ENCODE measurements at regions not wholly inside any gene's neighbourhood (a gene's known extent, or its start where the extent isn't known, plus 50 kb on each side); places are given as distances from the start of the nearest gene placed in this dataset.

GRCh38 chr4:162510115-162510514 lies 346.3 kb upstream of the FSTL5 start:
- Histone ChIP-seq H3K9me3 (ENCODE audit: control insufficient read depth, low read depth, low read length) (no peaks in the 10 kb centered on the region), H3K27me3 (ENCODE audit: control insufficient read depth, insufficient read depth, low read length) (no peaks in the 10 kb centered on the region), H3K4me1 (ENCODE audit: control insufficient read depth, low read depth, low read length) (no peaks in the 10 kb centered on the region), H3K27ac (ENCODE audit: low read length) (no peak overlapping the region), H3K4me3 (ENCODE audit: low read length) (no peak overlapping the region), H3K9ac (ENCODE audit: low read length) (no peak overlapping the region), H3K36me3 (ENCODE audit: control insufficient read depth, low read depth, low read length) (no peaks in the 10 kb centered on the region)

- no peaks in the 10 kb centered on the region for H3K4me1 ChIP-seq (ENCODE audit: control insufficient read depth, low read depth, low read length)
- H3K9me3 ChIP-seq (ENCODE audit: control insufficient read depth, low read depth, low read length): no peaks in the 10 kb centered on the region
- no peak overlapping the region for H3K9ac ChIP-seq (ENCODE audit: low read length)
- H3K27ac ChIP-seq (ENCODE audit: low read length): no peak overlapping the region
- no peak overlapping the region for H3K4me3 ChIP-seq (ENCODE audit: low read length)
- no peaks in the 10 kb centered on the region for H3K27me3 ChIP-seq (ENCODE audit: control insufficient read depth, insufficient read depth, low read length)
- no peaks in the 10 kb centered on the region for H3K36me3 ChIP-seq (ENCODE audit: control insufficient read depth, low read depth, low read length)
Observed at GRCh38 chr4:162509333-162509732, 345.5 kb upstream of the FSTL5 start.

DNA sequence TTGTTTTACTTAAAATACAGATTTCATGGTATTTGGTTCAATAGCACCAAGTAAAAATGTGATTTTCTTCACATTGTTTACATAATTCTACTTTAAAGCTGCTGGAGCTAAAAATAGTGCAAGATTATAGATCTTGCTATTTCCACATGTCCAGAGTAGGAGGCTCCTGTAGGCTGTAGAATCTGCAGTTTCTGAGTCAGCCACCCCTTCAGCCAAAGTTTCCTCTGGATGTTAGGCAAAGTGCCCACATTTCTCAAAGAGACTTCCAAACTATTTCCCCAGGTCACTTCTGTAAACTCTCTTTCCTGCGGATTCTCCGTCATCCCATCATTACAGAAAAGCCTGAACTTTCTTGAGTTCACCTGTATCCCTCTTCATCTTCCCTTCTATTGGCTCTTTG lies 342.5 kb upstream of the FSTL5 start:
- Histone ChIP-seq H3K27me3 (ENCODE audit: control insufficient read depth, insufficient read depth, low read length) (no peaks in the 10 kb centered on the region), H3K27ac (ENCODE audit: low read length) (no peak overlapping the region), H3K9ac (ENCODE audit: low read length) (no peak overlapping the region), H3K4me1 (ENCODE audit: control insufficient read depth, low read depth, low read length) (no peaks in the 10 kb centered on the region), H3K36me3 (ENCODE audit: control insufficient read depth, low read depth, low read length) (no peaks in the 10 kb centered on the region), H3K4me3 (ENCODE audit: low read length) (no peak overlapping the region), H3K9me3 (ENCODE audit: control insufficient read depth, low read depth, low read length) (no peaks in the 10 kb centered on the region)

- H3K4me3 ChIP-seq (ENCODE audit: low read length): no peak overlapping the region
- H3K27ac ChIP-seq (ENCODE audit: low read length): no peak overlapping the region
- H3K9ac ChIP-seq (ENCODE audit: low read length): no peak overlapping the region
- H3K4me1 ChIP-seq (ENCODE audit: control insufficient read depth, low read depth, low read length): no peaks in the 10 kb centered on the region
- no peaks in the 10 kb centered on the region for H3K27me3 ChIP-seq (ENCODE audit: control insufficient read depth, insufficient read depth, low read length)
- H3K36me3 ChIP-seq (ENCODE audit: control insufficient read depth, low read depth, low read length): no peaks in the 10 kb centered on the region
- H3K9me3 ChIP-seq (ENCODE audit: control insufficient read depth, low read depth, low read length): no peaks in the 10 kb centered on the region
Observed at GRCh38 chr4:162503868-162504267, 340.1 kb upstream of the FSTL5 start.

DNA sequence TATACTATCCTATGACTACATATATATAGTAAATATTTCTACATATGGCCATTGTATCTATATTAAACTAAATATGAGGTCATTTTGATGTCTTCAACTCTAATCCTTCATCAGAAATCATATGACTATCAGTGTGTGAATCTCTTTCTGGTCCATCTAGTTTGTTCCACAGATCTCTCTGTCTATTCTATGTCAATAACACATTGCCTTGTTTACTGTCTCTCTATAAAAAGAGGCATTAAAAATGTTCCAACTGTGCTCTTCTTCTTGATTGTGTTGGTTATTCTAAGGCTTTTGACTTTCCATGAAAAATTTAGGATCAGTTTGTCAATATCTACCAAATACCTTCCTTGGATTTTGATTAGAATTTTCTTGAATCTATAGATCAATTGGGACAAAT lies 338.3 kb upstream of the FSTL5 start:
- H3K27ac ChIP-seq (ENCODE audit: low read length): no peak overlapping the region
- H3K9ac ChIP-seq (ENCODE audit: low read length): no peak overlapping the region
- H3K4me1 ChIP-seq (ENCODE audit: control insufficient read depth, low read depth, low read length): no peaks in the 10 kb centered on the region
- no peaks in the 10 kb centered on the region for H3K36me3 ChIP-seq (ENCODE audit: control insufficient read depth, low read depth, low read length)
- H3K4me3 ChIP-seq (ENCODE audit: low read length): no peak overlapping the region
- no peaks in the 10 kb centered on the region for H3K9me3 ChIP-seq (ENCODE audit: control insufficient read depth, low read depth, low read length)
- no peaks in the 10 kb centered on the region for H3K27me3 ChIP-seq (ENCODE audit: control insufficient read depth, insufficient read depth, low read length)

- no peak overlapping the region for H3K9ac ChIP-seq (ENCODE audit: low read length)
- no peaks in the 10 kb centered on the region for H3K4me1 ChIP-seq (ENCODE audit: control insufficient read depth, low read depth, low read length)
- H3K9me3 ChIP-seq (ENCODE audit: control insufficient read depth, low read depth, low read length): no peaks in the 10 kb centered on the region
- H3K4me3 ChIP-seq (ENCODE audit: low read length): no peak overlapping the region
- no peak overlapping the region for H3K27ac ChIP-seq (ENCODE audit: low read length)
- no peaks in the 10 kb centered on the region for H3K27me3 ChIP-seq (ENCODE audit: control insufficient read depth, insufficient read depth, low read length)
- no peaks in the 10 kb centered on the region for H3K36me3 ChIP-seq (ENCODE audit: control insufficient read depth, low read depth, low read length)
Observed at GRCh38 chr4:162499478-162499877, 335.7 kb upstream of the FSTL5 start.

- Histone ChIP-seq H3K4me1 (ENCODE audit: control insufficient read depth, low read depth, low read length) (no peaks in the 10 kb centered on the region), H3K36me3 (ENCODE audit: control insufficient read depth, low read depth, low read length) (no peaks in the 10 kb centered on the region), H3K27me3 (ENCODE audit: control insufficient read depth, insufficient read depth, low read length) (no peaks in the 10 kb centered on the region), H3K9me3 (ENCODE audit: control insufficient read depth, low read depth, low read length) (no peaks in the 10 kb centered on the region), H3K4me3 (ENCODE audit: low read length) (no peak overlapping the region), H3K9ac (ENCODE audit: low read length) (no peak overlapping the region), H3K27ac (ENCODE audit: low read length) (no peak overlapping the region)
Observed at GRCh38 chr4:162498168-162498567, 334.4 kb upstream of the FSTL5 start.

GRCh38 chr4:162497564-162498167 lies 333.9 kb upstream of the FSTL5 start:
- no peaks in the 10 kb centered on the region for H3K9me3 ChIP-seq (ENCODE audit: control insufficient read depth, low read depth, low read length)
- H3K4me1 ChIP-seq (ENCODE audit: control insufficient read depth, low read depth, low read length): no peaks in the 10 kb centered on the region
- H3K27ac ChIP-seq (ENCODE audit: low read length): no peak overlapping the region
- no peak overlapping the region for H3K9ac ChIP-seq (ENCODE audit: low read length)
- no peaks in the 10 kb centered on the region for H3K27me3 ChIP-seq (ENCODE audit: control insufficient read depth, insufficient read depth, low read length)
- H3K36me3 ChIP-seq (ENCODE audit: control insufficient read depth, low read depth, low read length): no peaks in the 10 kb centered on the region
- no peak overlapping the region for H3K4me3 ChIP-seq (ENCODE audit: low read length)

DNA sequence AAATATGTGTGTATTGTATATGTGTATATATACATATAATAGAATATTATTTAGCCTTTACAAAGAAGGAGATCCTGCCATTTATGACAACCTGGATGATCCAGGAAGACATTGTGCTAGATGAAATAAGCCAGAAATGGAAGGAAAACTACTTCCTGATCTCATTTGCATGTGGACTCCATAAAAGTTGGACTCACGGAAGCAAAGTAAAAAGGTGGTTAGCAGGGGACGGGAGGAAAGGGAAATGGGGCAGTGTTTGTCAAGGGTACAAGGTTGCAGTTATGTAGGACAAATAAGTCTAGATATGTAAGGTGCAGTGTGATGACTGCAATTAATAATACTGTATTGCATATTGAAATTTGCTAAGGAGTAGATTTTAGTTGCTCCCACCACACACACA lies 331.1 kb upstream of the FSTL5 start:
- Histone ChIP-seq H3K4me3 (ENCODE audit: low read length) (no peak overlapping the region), H3K27me3 (ENCODE audit: control insufficient read depth, insufficient read depth, low read length) (no peaks in the 10 kb centered on the region), H3K9ac (ENCODE audit: low read length) (no peak overlapping the region), H3K27ac (ENCODE audit: low read length) (no peak overlapping the region), H3K9me3 (ENCODE audit: control insufficient read depth, low read depth, low read length) (no peaks in the 10 kb centered on the region), H3K4me1 (ENCODE audit: control insufficient read depth, low read depth, low read length) (no peaks in the 10 kb centered on the region), H3K36me3 (ENCODE audit: control insufficient read depth, low read depth, low read length) (no peaks in the 10 kb centered on the region)

- H3K27me3 ChIP-seq (ENCODE audit: control insufficient read depth, insufficient read depth, low read length): no peaks in the 10 kb centered on the region
- H3K4me3 ChIP-seq (ENCODE audit: low read length): no peak overlapping the region
- H3K36me3 ChIP-seq (ENCODE audit: control insufficient read depth, low read depth, low read length): no peaks in the 10 kb centered on the region
- no peak overlapping the region for H3K9ac ChIP-seq (ENCODE audit: low read length)
- no peak overlapping the region for H3K27ac ChIP-seq (ENCODE audit: low read length)
- no peaks in the 10 kb centered on the region for H3K9me3 ChIP-seq (ENCODE audit: control insufficient read depth, low read depth, low read length)
- no peaks in the 10 kb centered on the region for H3K4me1 ChIP-seq (ENCODE audit: control insufficient read depth, low read depth, low read length)
Observed at GRCh38 chr4:162485486-162485885, 321.7 kb upstream of the FSTL5 start.

GRCh38 chr4:162475246-162475645 lies 311.4 kb upstream of the FSTL5 start:
- H3K4me1 ChIP-seq (ENCODE audit: control insufficient read depth, low read depth, low read length): no peaks in the 10 kb centered on the region
- H3K4me3 ChIP-seq (ENCODE audit: low read length): no peak overlapping the region
- H3K9ac ChIP-seq (ENCODE audit: low read length): no peak overlapping the region
- no peak overlapping the region for H3K27ac ChIP-seq (ENCODE audit: low read length)
- H3K27me3 ChIP-seq (ENCODE audit: control insufficient read depth, insufficient read depth, low read length): no peaks in the 10 kb centered on the region
- no peaks in the 10 kb centered on the region for H3K9me3 ChIP-seq (ENCODE audit: control insufficient read depth, low read depth, low read length)
- no peaks in the 10 kb centered on the region for H3K36me3 ChIP-seq (ENCODE audit: control insufficient read depth, low read depth, low read length)

- H3K9ac ChIP-seq (ENCODE audit: low read length): no peak overlapping the region
- no peaks in the 10 kb centered on the region for H3K36me3 ChIP-seq (ENCODE audit: control insufficient read depth, low read depth, low read length)
- H3K27ac ChIP-seq (ENCODE audit: low read length): no peak overlapping the region
- no peak overlapping the region for H3K4me3 ChIP-seq (ENCODE audit: low read length)
- H3K4me1 ChIP-seq (ENCODE audit: control insufficient read depth, low read depth, low read length): no peaks in the 10 kb centered on the region
- no peaks in the 10 kb centered on the region for H3K9me3 ChIP-seq (ENCODE audit: control insufficient read depth, low read depth, low read length)
- H3K27me3 ChIP-seq (ENCODE audit: control insufficient read depth, insufficient read depth, low read length): no peaks in the 10 kb centered on the region
Observed at GRCh38 chr4:162469977-162470376, 306.2 kb upstream of the FSTL5 start.

Data from iPS-18a (cell line).